K562 (cell line): ENCODE measurements at regions not wholly inside any gene's neighbourhood (a gene's known extent, or its start where the extent isn't known, plus 50 kb on each side); places are given as distances from the start of the nearest gene placed in this dataset.

Source experiments
- ARID3B ChIP-seq: fragments of 250-450 bp; sonication (Bioruptor Pico); IDR thresholded peaks from 2 replicates; pipeline ENCODE4 v1.4.0; 2020; ENCODE audit warnings: borderline replicate concordance
- ATF1 ChIP-seq, 2 experiments: fragments of 450-650 bp in 1 of 2; IDR thresholded peaks; 2 replicates each; pipeline ENCODE4 v1.6.1; 2016; ENCODE audit warnings: missing compliant biosample characterization in 1 of 2, missing genetic modification characterization in 1 of 2
- ATF2 ChIP-seq: sonication (generic); formaldehyde crosslinking; IDR thresholded peaks from 2 replicates; pipeline ENCODE4 v1.8.1; 2022; ENCODE audit warnings: missing genetic modification reagents
- HIVEP1 ChIP-seq: fragments of 250-450 bp; sonication (Bioruptor Pico); IDR thresholded peaks from 2 replicates; pipeline ENCODE4 v1.4.0; 2020; ENCODE audit warnings: mild to moderate bottlenecking
- MTA2 ChIP-seq: fragments of 450-650 bp; IDR thresholded peaks from 2 replicates; pipeline ENCODE4 v1.6.1; 2016; ENCODE audit warnings: low read depth
- NR2C2 ChIP-seq, 2 experiments: fragments of 200-800 bp in 1 of 2; sonication (Bioruptor generic) in 1 of 2; sonication (generic) in 1 of 2; formaldehyde crosslinking in 1 of 2; IDR thresholded peaks; 2 replicates each; pipeline versions ENCODE4 v1.6.1 to v1.8.0; 2016 to 2022; ENCODE audit warnings: mild to moderate bottlenecking in 1 of 2, missing compliant biosample characterization in 1 of 2, missing genetic modification characterization in 1 of 2, missing genetic modification reagents in 1 of 2
- SIN3A ChIP-seq, 2 experiments: fragments of 150-350 bp in 1 of 2; IDR thresholded peaks; 2 replicates each; pipeline ENCODE4 v1.6.1; 2011 to 2016; ENCODE audit warnings: borderline replicate concordance in 2 of 2, low read depth in 2 of 2, low read length in 2 of 2, mild to moderate bottlenecking in 2 of 2, moderate library complexity in 2 of 2; ENCODE audit not compliant: control insufficient read depth in 1 of 2
- TCF3 ChIP-seq: sonication (generic); formaldehyde crosslinking; IDR thresholded peaks from 2 replicates; pipeline ENCODE4 v1.4.0; 2020; ENCODE audit warnings: mild to moderate bottlenecking, missing genetic modification reagents
- THRB ChIP-seq: fragments of 450-650 bp; formaldehyde crosslinking; conservative IDR thresholded peaks from 2 replicates; pipeline ENCODE4 v1.4.0; 2022; ENCODE audit warnings: mild to moderate bottlenecking, missing genetic modification characterization
- ZNF146 ChIP-seq: IDR thresholded peaks from one replicate; pipeline ENCODE4 v1.6.1; 2018; ENCODE audit warnings: missing compliant biosample characterization; ENCODE audit not compliant: unreplicated experiment
- ZNF41 ChIP-seq: fragments of 250-450 bp; sonication (Bioruptor Pico); conservative IDR thresholded peaks from 2 replicates; pipeline ENCODE4 v1.4.0; 2020; ENCODE audit warnings: mild to moderate bottlenecking
- ZNF518B ChIP-seq: fragments of 250-450 bp; sonication (Bioruptor Pico); IDR thresholded peaks from 2 replicates; pipeline ENCODE4 v1.5.0; 2021; ENCODE audit warnings: mild to moderate bottlenecking, moderate library complexity
- ZNF609 ChIP-seq: sonication (generic); formaldehyde crosslinking; IDR thresholded peaks from 2 replicates; pipeline ENCODE4 v1.8.1; 2023; ENCODE audit warnings: missing genetic modification reagents, mild to moderate bottlenecking, borderline replicate concordance
- ZNF764 ChIP-seq: fragments of 250-450 bp; sonication (Bioruptor Pico); IDR thresholded peaks from 2 replicates; pipeline ENCODE4 v1.4.0; 2020; ENCODE audit warnings: low read depth, mild to moderate bottlenecking, moderate library complexity

- TF ChIP-seq ZNF609 (CRISPR knock-in tag) = no peak
- no peak for TF ChIP-seq ZNF764 (CRISPR knock-in tag)
- no peak for TF ChIP-seq ZNF518B (CRISPR knock-in tag)
- TF ChIP-seq ARID3B (CRISPR knock-in tag) = peak; percentile 92; the same call in 1 of the 2 replicates
- TF ChIP-seq THRB (CRISPR knock-in tag) = 0 out of 2 replicates have a peak, but pooled peaks have one; percentile 51
- TF ChIP-seq ATF1 (CRISPR knock-in tag; IDR thresholded peaks at IDR 0.05) = no peak
- peak; percentile 77 for TF ChIP-seq ATF1 (tag; IDR thresholded peaks at IDR 0.05)
- TF ChIP-seq TCF3 = peak; percentile 93
- no peak for TF ChIP-seq NR2C2 (CRISPR knock-in tag; IDR thresholded peaks at IDR 0.05)
- TF ChIP-seq NR2C2 (tag; IDR thresholded peaks at IDR 0.05) = peak; percentile 33; the same call in 1 of the 2 replicates
- no peak for TF ChIP-seq ZNF146 (CRISPR knock-in tag)
- peak; percentile 97 for TF ChIP-seq ZNF41 (CRISPR knock-in tag)
- TF ChIP-seq HIVEP1 = peak; percentile 95
- no peak for TF ChIP-seq ATF2 (CRISPR knock-in tag)
- TF ChIP-seq SIN3A (IDR thresholded peaks at IDR 0.05; ENCODE audit: borderline replicate concordance in 2 of 2, control insufficient read depth in 1 of 2, low read depth in 2 of 2, low read length in 2 of 2) = no peak
- peak; percentile 92 for TF ChIP-seq MTA2
Measured at GRCh38 chr21:24272521-24272938, 1334.8 kb downstream of the MRPL39 start (continued).
